ENCODE measurements at regions not wholly inside any gene's neighbourhood (a gene's known extent, or its start where the extent isn't known, plus 50 kb on each side); places are given as distances from the start of the nearest gene placed in this dataset.

GRCh38 chr2:2906091-2906490, 471.5 kb downstream of the EIPR1 start:
- no peaks in the 10 kb centered on the region for H3K79me2 ChIP-seq (ENCODE audit: insufficient read depth)
- H3K4me2 ChIP-seq: no peak overlapping the region
- no peaks in the 10 kb centered on the region for H3K9me2 ChIP-seq
- no peaks in the 10 kb centered on the region for H3K9me3 ChIP-seq
- DNase-seq: no peak
- no peak overlapping the region for H3K27ac ChIP-seq (ENCODE audit: low read depth in 2 of 2, low read length in 1 of 2)
- ChIA-PET POLR2A (no interaction called here), CTCF (no interaction called here)
- 44% methylated on average over 7 of the region's 7 CpGs for WGBS (ENCODE audit: low lambda C conversion rate)
- no peak overlapping the region for H3K9ac ChIP-seq
- no peak overlapping the region for H3K4me3 ChIP-seq (ENCODE audit: low read depth in 2 of 2, low read length in 1 of 2)
- H3K4me1 ChIP-seq (ENCODE audit: control insufficient read depth in 1 of 2, insufficient read depth in 2 of 2, low read depth in 1 of 2, low read length in 1 of 2): peaks cover 0 to 50% of the 10 kb centered on the region in 2 experiments; a peak in 2 of 4 replicates
- H3K27me3 ChIP-seq (ENCODE audit: insufficient read depth): no peaks in the 10 kb centered on the region
- no peaks in the 10 kb centered on the region for H4K20me1 ChIP-seq (ENCODE audit: insufficient read depth)
- H3K36me3 ChIP-seq (replicated peaks in 1 of 2; ENCODE audit: control insufficient read depth in 1 of 2, insufficient read depth in 2 of 2, low read length in 1 of 2): no peaks in the 10 kb centered on the region
- no peak overlapping the region for H2AFZ ChIP-seq (ENCODE audit: low read depth)
- no peaks in the 10 kb centered on the region for H3F3A ChIP-seq (replicated peaks; ENCODE audit: insufficient read depth)
- TF ChIP-seq FOSL2 (IDR thresholded peaks at IDR 0.05; ENCODE audit: borderline replicate concordance, low read depth) (no peak), EZH2phosphoT487 (IDR thresholded peaks at IDR 0.05; ENCODE audit: borderline replicate concordance, low read depth) (no peak), RFX5 (IDR thresholded peaks at IDR 0.05; ENCODE audit: low read length) (no peak), SIN3A (IDR thresholded peaks at IDR 0.05; ENCODE audit: borderline replicate concordance, low read depth, low read length) (no peak), PBX3 (IDR thresholded peaks at IDR 0.05) (no peak)

DNA sequence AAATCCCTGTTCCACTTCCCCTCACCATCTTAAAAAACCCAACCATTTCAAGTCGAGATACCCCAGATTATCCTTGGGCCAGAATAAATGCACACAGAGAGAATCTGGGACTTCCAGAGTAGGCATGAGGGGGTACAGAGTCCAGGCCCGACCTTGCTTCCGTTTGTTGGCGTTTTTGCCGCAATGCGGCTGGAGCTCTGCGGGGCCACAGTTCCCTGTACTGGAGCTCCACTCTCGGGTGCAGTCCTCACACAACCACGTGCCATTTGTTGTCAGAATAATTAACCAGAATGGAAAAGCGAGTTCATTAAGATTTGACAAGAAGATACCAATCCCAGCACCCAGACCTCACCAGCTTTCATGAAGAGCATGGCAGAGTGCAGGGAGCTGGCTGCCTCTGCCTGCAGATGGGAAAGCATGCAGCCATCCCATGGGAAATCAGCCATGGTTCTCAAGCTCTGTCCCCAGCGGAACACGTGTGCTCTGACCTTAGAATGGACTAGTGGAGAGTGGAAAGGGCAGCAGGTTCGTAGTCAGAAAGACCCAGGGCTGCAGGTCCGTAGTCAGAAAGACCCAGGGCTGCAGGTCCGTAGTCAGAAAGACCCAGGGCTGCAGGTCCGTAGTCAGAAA, 472.8 kb downstream of the EIPR1 start:
- POLR2A ChIA-PET: interaction anchor here (1.0 kb wide), 1 partner anchor 223 kb away, joined by 5 read pairs; no protein-coding TSS in a partner anchor
- DNase-seq: no peak
- Histone ChIP-seq H3K9me2 (no peaks in the 10 kb centered on the region), H3F3A (replicated peaks; ENCODE audit: insufficient read depth) (no peaks in the 10 kb centered on the region), H3K36me3 (replicated peaks in 1 of 2; ENCODE audit: control insufficient read depth in 1 of 2, insufficient read depth in 2 of 2, low read length in 1 of 2) (no peaks in the 10 kb centered on the region), H3K9ac (no peak overlapping the region), H3K4me1 (ENCODE audit: control insufficient read depth in 1 of 2, insufficient read depth in 2 of 2, low read depth in 1 of 2, low read length in 1 of 2) (peaks cover 0 to 54% of the 10 kb centered on the region in 2 experiments; a peak in 2 of 4 replicates), H3K4me3 (ENCODE audit: low read depth in 2 of 2, low read length in 1 of 2) (no peak overlapping the region), H2AFZ (ENCODE audit: low read depth) (no peak overlapping the region), H3K79me2 (ENCODE audit: insufficient read depth) (no peaks in the 10 kb centered on the region), H3K27ac (ENCODE audit: low read depth in 2 of 2, low read length in 1 of 2) (peak overlapping the region in 1 of 2 experiments; percentile 39; a peak in 1 of 4 replicates), H3K9me3 (no peaks in the 10 kb centered on the region), H3K27me3 (ENCODE audit: insufficient read depth) (no peaks in the 10 kb centered on the region), H3K4me2 (no peak overlapping the region), H4K20me1 (ENCODE audit: insufficient read depth) (no peaks in the 10 kb centered on the region)
- TF ChIP-seq TAF1 (IDR thresholded peaks at IDR 0.05; ENCODE audit: borderline replicate concordance, low read depth, low read length): no peak
- TF ChIP-seq RAD21 (IDR thresholded peaks at IDR 0.05; ENCODE audit: low read length): no peak
- no peak for TF ChIP-seq CHD2 (IDR thresholded peaks at IDR 0.05; ENCODE audit: low read length, partially characterized antibody)
- no peak for TF ChIP-seq FOSL2 (IDR thresholded peaks at IDR 0.05; ENCODE audit: borderline replicate concordance, low read depth)
- no peak for TF ChIP-seq RXRA (IDR thresholded peaks at IDR 0.05; ENCODE audit: borderline replicate concordance, low read depth)
- TF ChIP-seq, protein P1, sequence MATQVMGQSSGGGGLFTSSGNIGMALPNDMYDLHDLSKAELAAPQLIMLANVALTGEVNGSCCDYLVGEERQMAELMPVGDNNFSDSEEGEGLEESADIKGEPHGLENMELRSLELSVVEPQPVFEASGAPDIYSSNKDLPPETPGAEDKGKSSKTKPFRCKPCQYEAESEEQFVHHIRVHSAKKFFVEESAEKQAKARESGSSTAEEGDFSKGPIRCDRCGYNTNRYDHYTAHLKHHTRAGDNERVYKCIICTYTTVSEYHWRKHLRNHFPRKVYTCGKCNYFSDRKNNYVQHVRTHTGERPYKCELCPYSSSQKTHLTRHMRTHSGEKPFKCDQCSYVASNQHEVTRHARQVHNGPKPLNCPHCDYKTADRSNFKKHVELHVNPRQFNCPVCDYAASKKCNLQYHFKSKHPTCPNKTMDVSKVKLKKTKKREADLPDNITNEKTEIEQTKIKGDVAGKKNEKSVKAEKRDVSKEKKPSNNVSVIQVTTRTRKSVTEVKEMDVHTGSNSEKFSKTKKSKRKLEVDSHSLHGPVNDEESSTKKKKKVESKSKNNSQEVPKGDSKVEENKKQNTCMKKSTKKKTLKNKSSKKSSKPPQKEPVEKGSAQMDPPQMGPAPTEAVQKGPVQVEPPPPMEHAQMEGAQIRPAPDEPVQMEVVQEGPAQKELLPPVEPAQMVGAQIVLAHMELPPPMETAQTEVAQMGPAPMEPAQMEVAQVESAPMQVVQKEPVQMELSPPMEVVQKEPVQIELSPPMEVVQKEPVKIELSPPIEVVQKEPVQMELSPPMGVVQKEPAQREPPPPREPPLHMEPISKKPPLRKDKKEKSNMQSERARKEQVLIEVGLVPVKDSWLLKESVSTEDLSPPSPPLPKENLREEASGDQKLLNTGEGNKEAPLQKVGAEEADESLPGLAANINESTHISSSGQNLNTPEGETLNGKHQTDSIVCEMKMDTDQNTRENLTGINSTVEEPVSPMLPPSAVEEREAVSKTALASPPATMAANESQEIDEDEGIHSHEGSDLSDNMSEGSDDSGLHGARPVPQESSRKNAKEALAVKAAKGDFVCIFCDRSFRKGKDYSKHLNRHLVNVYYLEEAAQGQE (IDR thresholded peaks at IDR 0.05; ENCODE audit: low read depth, low read length): no peak
- TF ChIP-seq JUND (IDR thresholded peaks at IDR 0.05): no peak
- no peak for TF ChIP-seq GATA2 (CRISPR knock-in tag; IDR thresholded peaks at IDR 0.05)
- CTCF ChIA-PET: interaction anchor here (0.9 to 1.5 kb wide), 4 partner anchors 7 to 30 kb away, joined by 3 to 4 read pairs (median 3); no protein-coding TSS in a partner anchor
- 36% methylated on average over 16 of the region's 16 CpGs for WGBS (ENCODE audit: low lambda C conversion rate)
